Mesenchymal stem cell (in vitro differentiated cells and primary cell): ENCODE measurements at regions not wholly inside any gene's neighbourhood (a gene's known extent, or its start where the extent isn't known, plus 50 kb on each side); places are given as distances from the start of the nearest gene placed in this dataset.

Experiments
- DNase-seq: peaks from one replicate; pipeline ENCODE4 v3.0.0-alpha.2; 2013
- H2AFZ ChIP-seq: one replicate; pipeline ENCODE4 v1.6.1; 2013; ENCODE audit warnings: low read depth, mild to moderate bottlenecking, control low read depth, inconsistent platforms, low read length, moderate library complexity
- H2AK5ac ChIP-seq: 2 replicates; pipeline ENCODE4 v1.6.1; 2013; ENCODE audit warnings: low read length, moderate library complexity, mild to moderate bottlenecking, inconsistent platforms; ENCODE audit not compliant: severe bottlenecking
- H2BK120ac ChIP-seq: one replicate; pipeline ENCODE4 v1.6.1; 2013; ENCODE audit warnings: low read depth, mild to moderate bottlenecking, inconsistent platforms, low read length, moderate library complexity
- H2BK12ac ChIP-seq, 2 experiments: one replicate each; pipeline ENCODE4 v1.6.1; 2013; ENCODE audit warnings: inconsistent platforms in 2 of 2, low read length in 2 of 2, mild to moderate bottlenecking in 2 of 2, moderate library complexity in 2 of 2, control low read depth in 1 of 2
- H2BK15ac ChIP-seq: one replicate; pipeline ENCODE4 v1.6.1; 2013; ENCODE audit warnings: mild to moderate bottlenecking, low read depth, inconsistent platforms; ENCODE audit not compliant: poor library complexity, severe bottlenecking
- H2BK5ac ChIP-seq: 2 replicates; pipeline ENCODE4 v1.6.1; 2013; ENCODE audit warnings: low read depth, mild to moderate bottlenecking, low read length, control low read depth, inconsistent platforms; ENCODE audit not compliant: poor library complexity, severe bottlenecking
- H3K14ac ChIP-seq, 2 experiments: one replicate each; pipeline ENCODE4 v1.6.1; 2013; ENCODE audit warnings: inconsistent platforms in 2 of 2, low read length in 2 of 2, control low read depth in 1 of 2, mild to moderate bottlenecking in 1 of 2, moderate library complexity in 1 of 2
- H3K18ac ChIP-seq, 2 experiments: one replicate each; pipeline ENCODE4 v1.6.1; 2013; ENCODE audit warnings: inconsistent platforms in 2 of 2, low read length in 2 of 2, control low read depth in 1 of 2, low read depth in 1 of 2, mild to moderate bottlenecking in 1 of 2
- H3K23ac ChIP-seq, 2 experiments: one replicate each; pipeline ENCODE4 v1.6.1; 2013; ENCODE audit warnings: inconsistent platforms in 2 of 2, low read length in 2 of 2, mild to moderate bottlenecking in 2 of 2, moderate library complexity in 2 of 2, control low read depth in 1 of 2
- H3K27ac ChIP-seq: 2 replicates; pipeline ENCODE4 v1.5.1; 2013; ENCODE audit warnings: mild to moderate bottlenecking, moderate library complexity, low read length, control low read depth, inconsistent platforms; ENCODE audit not compliant: poor library complexity, severe bottlenecking
- H3K27me3 ChIP-seq, 2 experiments: 2 replicates each; pipeline versions ENCODE4 v1.6.1 to v1.7.0; 2013; ENCODE audit warnings: low read length in 2 of 2, mild to moderate bottlenecking in 2 of 2, moderate library complexity in 2 of 2, control low read depth in 1 of 2, inconsistent platforms in 1 of 2; ENCODE audit not compliant: control insufficient read depth in 1 of 2, insufficient read depth in 1 of 2
- H3K36me3 ChIP-seq, 2 experiments: 2 replicates each; pipeline versions ENCODE4 v1.6.1 to v1.7.0; 2013; ENCODE audit warnings: low read length in 2 of 2, control low read depth in 1 of 2, inconsistent platforms in 1 of 2, low read depth in 1 of 2, mild to moderate bottlenecking in 1 of 2; ENCODE audit not compliant: insufficient read depth in 2 of 2, control insufficient read depth in 1 of 2
- H3K4ac ChIP-seq, 2 experiments: one replicate each; pipeline ENCODE4 v1.6.1; 2013; ENCODE audit warnings: inconsistent platforms in 2 of 2, low read length in 2 of 2, mild to moderate bottlenecking in 2 of 2, moderate library complexity in 2 of 2, control low read depth in 1 of 2, low read depth in 1 of 2
- H3K4me1 ChIP-seq: 2 replicates; pipeline ENCODE4 v1.6.1; 2013; ENCODE audit warnings: low read depth, low read length, control low read depth; ENCODE audit not compliant: control insufficient read depth, insufficient read depth
- H3K4me2 ChIP-seq: 2 replicates; pipeline ENCODE4 v1.6.1; 2013; ENCODE audit warnings: low read length, mild to moderate bottlenecking, inconsistent platforms; ENCODE audit not compliant: poor library complexity, severe bottlenecking
- H3K4me3 ChIP-seq, 2 experiments: 2 replicates each; pipeline versions ENCODE4 v1.5.1 to v1.7.0; 2013; ENCODE audit warnings: low read length in 2 of 2, mild to moderate bottlenecking in 2 of 2, control low read depth in 1 of 2, low read depth in 1 of 2; ENCODE audit not compliant: insufficient read depth in 1 of 2
- H3K79me1 ChIP-seq: replicated peaks from 2 replicates; pipeline ENCODE4 v1.6.1; 2013; ENCODE audit warnings: mild to moderate bottlenecking, control low read depth, low read length, inconsistent platforms; ENCODE audit not compliant: poor library complexity, severe bottlenecking
- H3K9ac ChIP-seq: 2 replicates; pipeline ENCODE4 v1.7.0; 2013; ENCODE audit warnings: mild to moderate bottlenecking, low read length, moderate library complexity
- H3K9me3 ChIP-seq: 2 replicates; pipeline ENCODE4 v1.7.0; 2013; ENCODE audit warnings: mild to moderate bottlenecking, low read length; ENCODE audit not compliant: control insufficient read depth
- H4K8ac ChIP-seq: one replicate; pipeline ENCODE4 v1.6.1; 2013; ENCODE audit warnings: inconsistent platforms, mild to moderate bottlenecking, low read length, moderate library complexity
- H4K91ac ChIP-seq: one replicate; pipeline ENCODE4 v1.6.1; 2013; ENCODE audit warnings: mild to moderate bottlenecking, low read length, inconsistent platforms
- WGBS: methylation state at CpG from one replicate; pipeline ENCODE4 v1.1.7; 2013; ENCODE audit warnings: mixed read lengths; 5-methylcytosine and 5-hydroxymethylcytosine counted together

DNA sequence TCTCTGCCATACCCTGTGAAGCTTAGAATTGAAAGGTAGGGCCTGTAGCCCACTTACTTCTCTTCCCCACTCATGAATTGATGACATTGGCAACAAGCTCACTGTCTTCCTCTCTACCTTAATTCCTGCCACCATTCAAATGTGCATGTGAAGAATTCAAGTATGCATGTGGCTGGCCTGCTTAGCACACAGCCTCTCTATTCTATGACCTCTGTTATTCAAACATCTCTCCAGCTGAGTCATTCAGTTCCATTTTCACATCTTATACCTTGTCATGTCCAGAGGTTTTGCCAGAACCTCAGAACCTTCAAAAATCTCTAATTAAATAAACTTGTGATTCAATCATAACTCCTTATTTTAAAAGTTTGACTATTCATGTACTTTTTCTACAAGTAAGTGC lies 114.7 kb upstream of the MAN2A1 start:
- Histone ChIP-seq H4K8ac (no peak overlapping the region), H3K4ac (no peak overlapping the region), H2AK5ac (no peak overlapping the region), H4K91ac (no peak overlapping the region), H3K27ac (no peak overlapping the region), H3K14ac (no peak overlapping the region), H3K4me1 (no peaks in the 10 kb centered on the region), H3K36me3 (no peaks in the 10 kb centered on the region), H3K9me3 (no peaks in the 10 kb centered on the region), H3K79me1 (no peaks in the 10 kb centered on the region), H2AFZ (no peak overlapping the region), H2BK15ac (no peak overlapping the region), H3K27me3 (peaks cover 3 to 18% of the 10 kb centered on the region in 2 experiments), H2BK5ac (no peak overlapping the region), H3K4me3 (no peak overlapping the region), H2BK12ac (no peak overlapping the region), H2BK120ac (no peak overlapping the region), H3K23ac (no peak overlapping the region), H3K9ac (no peak overlapping the region), H3K18ac (no peak overlapping the region), H3K4me2 (no peak overlapping the region)
- DNase-seq = no peak

DNA sequence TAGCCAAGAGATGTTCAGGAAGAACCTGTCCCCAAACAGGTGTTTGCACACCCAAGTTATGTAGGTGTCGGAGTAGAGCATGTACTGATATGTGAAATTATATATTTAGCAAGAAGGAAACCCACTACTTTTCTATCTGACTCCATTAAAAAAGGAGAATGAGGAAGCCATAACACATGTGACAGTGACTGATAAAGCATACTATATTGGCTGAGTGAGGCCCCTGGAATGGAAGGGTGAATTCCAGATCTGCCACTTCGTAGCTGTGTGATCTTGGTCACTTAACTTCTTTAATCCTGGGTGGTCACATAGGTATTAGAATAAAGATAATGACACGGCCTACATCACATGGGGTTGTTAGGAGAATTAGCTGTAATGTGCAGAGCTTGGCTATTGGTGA lies 116.0 kb upstream of the MAN2A1 start:
- peaks cover 3 to 18% of the 10 kb centered on the region in 2 experiments for H3K27me3 ChIP-seq
- H2AK5ac ChIP-seq = no peak overlapping the region
- no peak overlapping the region for H3K4ac ChIP-seq
- H3K27ac ChIP-seq = no peak overlapping the region
- no peaks in the 10 kb centered on the region for H3K9me3 ChIP-seq
- no peak overlapping the region for H2BK12ac ChIP-seq
- H3K79me1 ChIP-seq = no peaks in the 10 kb centered on the region
- no peak overlapping the region for H4K8ac ChIP-seq
- no peaks in the 10 kb centered on the region for H3K4me1 ChIP-seq
- H3K4me3 ChIP-seq = no peak overlapping the region
- WGBS = 72% methylated on average over 2 of the region's 3 CpGs
- no peak overlapping the region for H2BK5ac ChIP-seq
- no peak overlapping the region for H2BK120ac ChIP-seq
- H2BK15ac ChIP-seq = no peak overlapping the region
- H3K18ac ChIP-seq = no peak overlapping the region
- H3K9ac ChIP-seq = no peak overlapping the region
- DNase-seq = no peak
- H4K91ac ChIP-seq = no peak overlapping the region
- no peak overlapping the region for H3K4me2 ChIP-seq
- H3K14ac ChIP-seq = no peak overlapping the region
- no peaks in the 10 kb centered on the region for H3K36me3 ChIP-seq
- H3K23ac ChIP-seq = no peak overlapping the region
- no peak overlapping the region for H2AFZ ChIP-seq

- H3K36me3 ChIP-seq = no peaks in the 10 kb centered on the region
- H4K91ac ChIP-seq = no peak overlapping the region
- H2BK12ac ChIP-seq = no peak overlapping the region
- no peak overlapping the region for H2BK120ac ChIP-seq
- H3K9me3 ChIP-seq = no peaks in the 10 kb centered on the region
- H2BK15ac ChIP-seq = no peak overlapping the region
- no peak overlapping the region for H3K4me3 ChIP-seq
- H3K4me1 ChIP-seq = no peaks in the 10 kb centered on the region
- H3K23ac ChIP-seq = no peak overlapping the region
- DNase-seq = no peak
- no peak overlapping the region for H2AFZ ChIP-seq
- no peak overlapping the region for H3K27ac ChIP-seq
- H2BK5ac ChIP-seq = no peak overlapping the region
- no peak overlapping the region for H3K4me2 ChIP-seq
- no peak overlapping the region for H3K9ac ChIP-seq
- no peak overlapping the region for H2AK5ac ChIP-seq
- H3K27me3 ChIP-seq = peaks cover 3 to 18% of the 10 kb centered on the region in 2 experiments
- H3K14ac ChIP-seq = no peak overlapping the region
- no peaks in the 10 kb centered on the region for H3K79me1 ChIP-seq
- WGBS = 97% methylated on average over 4 of the region's 4 CpGs
- H4K8ac ChIP-seq = no peak overlapping the region
- no peak overlapping the region for H3K18ac ChIP-seq
- no peak overlapping the region for H3K4ac ChIP-seq
Measured at GRCh38 chr5:109573256-109573655, 116.5 kb upstream of the MAN2A1 start.

GRCh38 chr5:109571785-109572184 lies 117.9 kb upstream of the MAN2A1 start:
- Histone ChIP-seq H2BK15ac (no peak overlapping the region), H3K36me3 (no peaks in the 10 kb centered on the region), H3K4ac (no peak overlapping the region), H3K14ac (no peak overlapping the region), H2BK120ac (no peak overlapping the region), H3K9me3 (no peaks in the 10 kb centered on the region), H3K27me3 (peaks cover 3 to 18% of the 10 kb centered on the region in 2 experiments), H3K4me3 (no peak overlapping the region), H3K79me1 (no peaks in the 10 kb centered on the region), H3K27ac (no peak overlapping the region), H2AFZ (no peak overlapping the region), H3K18ac (no peak overlapping the region), H3K4me2 (no peak overlapping the region), H3K23ac (no peak overlapping the region), H3K9ac (no peak overlapping the region), H2AK5ac (no peak overlapping the region), H2BK12ac (no peak overlapping the region), H4K8ac (no peak overlapping the region), H4K91ac (no peak overlapping the region), H3K4me1 (no peaks in the 10 kb centered on the region), H2BK5ac (no peak overlapping the region)
- WGBS = 67% methylated on average over 1 of the region's 1 CpG
- DNase-seq = no peak
